ENCODE measurements at regions not wholly inside any gene's neighbourhood (a gene's known extent, or its start where the extent isn't known, plus 50 kb on each side); places are given as distances from the start of the nearest gene placed in this dataset.
"Not testable (repeated sequence)": the region's sequence is repeated elsewhere in the genome, so short reads cannot be mapped to it uniquely, and the experiment has no call there.

DNA sequence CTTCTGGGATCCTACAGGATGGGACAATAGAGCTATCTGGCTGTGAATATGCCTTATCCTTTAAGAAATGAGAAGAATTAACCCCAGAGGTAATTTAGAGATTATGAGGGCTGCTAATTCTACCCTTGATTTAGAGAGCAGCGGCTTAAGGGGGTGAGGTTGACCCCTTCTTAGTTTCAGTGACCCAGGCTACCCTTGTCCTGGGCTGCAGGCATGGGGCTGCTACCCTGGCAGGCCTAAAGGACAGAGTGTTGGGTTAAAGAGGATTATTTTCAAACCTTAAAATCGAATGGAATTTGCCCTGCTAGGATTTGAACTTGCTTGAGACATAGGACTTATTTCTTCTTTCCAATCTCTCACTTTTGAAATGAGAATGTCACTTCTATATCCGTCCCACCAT, 1343.4 kb downstream of the HACE1 start:
- H3K36me3 ChIP-seq (ENCODE audit: low read depth, missing control alignments) = no peaks in the 10 kb centered on the region

GRCh38 chr6:103507052-103507451, 1352.7 kb downstream of the HACE1 start:
- H3K4me1 ChIP-seq = no peaks in the 10 kb centered on the region
- no peak overlapping the region for H3K27ac ChIP-seq
- no peak overlapping the region for H3K4me3 ChIP-seq
- DNase-seq = no peak
- no peaks in the 10 kb centered on the region for H3K9me3 ChIP-seq
- intact Hi-C loops (cut with DNase I; ENCODE audit: low total_unique reads) = no loop called here
- H3K36me3 ChIP-seq (ENCODE audit: low read depth, missing control alignments) = no peaks in the 10 kb centered on the region
- H3K27me3 ChIP-seq = no peaks in the 10 kb centered on the region
- TF ChIP-seq CTCF (IDR thresholded peaks at IDR 0.05) = no peak
- no peak for TF ChIP-seq POLR2A (IDR thresholded peaks at IDR 0.05)

More for the DNA sequence above, 1343.4 kb downstream of the HACE1 start:
- H3K9me3 ChIP-seq = no peaks in the 10 kb centered on the region
- no peak overlapping the region for H3K27ac ChIP-seq
- WGBS, 2 donors = 73 to 80% methylated on average over 3 of the region's 3 CpGs
- no peaks in the 10 kb centered on the region for H3K4me1 ChIP-seq
- DNase-seq = no peak
- intact Hi-C loops (cut with DNase I; ENCODE audit: low total_unique reads) = no loop called here
- TF ChIP-seq POLR2A (IDR thresholded peaks at IDR 0.05) (no peak), CTCF (IDR thresholded peaks at IDR 0.05) (no peak)
- no peak overlapping the region for H3K4me3 ChIP-seq
- no peaks in the 10 kb centered on the region for H3K27me3 ChIP-seq

- Histone ChIP-seq H3K36me3 (ENCODE audit: low read depth, missing control alignments) (no peaks in the 10 kb centered on the region), H3K4me3 (no peak overlapping the region), H3K4me1 (no peaks in the 10 kb centered on the region), H3K27me3 (no peaks in the 10 kb centered on the region), H3K9me3 (no peaks in the 10 kb centered on the region), H3K27ac (no peak overlapping the region)
- WGBS, 2 donors = 87 to 90% methylated on average over 2 of the region's 2 CpGs
- no peak for DNase-seq
- intact Hi-C loops (cut with DNase I; ENCODE audit: low total_unique reads) = no loop called here
- TF ChIP-seq CTCF (IDR thresholded peaks at IDR 0.05) (no peak), POLR2A (IDR thresholded peaks at IDR 0.05) (no peak)
Observed at GRCh38 chr6:103505155-103505518, 1354.6 kb downstream of the HACE1 start.

GRCh38 chr6:103504501-103505154, 1355.1 kb downstream of the HACE1 start:
- Histone ChIP-seq H3K9me3 (no peaks in the 10 kb centered on the region), H3K27ac (no peak overlapping the region), H3K27me3 (no peaks in the 10 kb centered on the region), H3K36me3 (ENCODE audit: low read depth, missing control alignments) (no peaks in the 10 kb centered on the region), H3K4me1 (no peaks in the 10 kb centered on the region), H3K4me3 (no peak overlapping the region)
- no peak for DNase-seq
- WGBS, 2 donors = 53 to 58% methylated on average over 1 of the region's 1 CpG
- intact Hi-C loops (cut with DNase I; ENCODE audit: low total_unique reads) = no loop called here
- TF ChIP-seq CTCF (IDR thresholded peaks at IDR 0.05) = no peak
- no peak for TF ChIP-seq POLR2A (IDR thresholded peaks at IDR 0.05)

DNA sequence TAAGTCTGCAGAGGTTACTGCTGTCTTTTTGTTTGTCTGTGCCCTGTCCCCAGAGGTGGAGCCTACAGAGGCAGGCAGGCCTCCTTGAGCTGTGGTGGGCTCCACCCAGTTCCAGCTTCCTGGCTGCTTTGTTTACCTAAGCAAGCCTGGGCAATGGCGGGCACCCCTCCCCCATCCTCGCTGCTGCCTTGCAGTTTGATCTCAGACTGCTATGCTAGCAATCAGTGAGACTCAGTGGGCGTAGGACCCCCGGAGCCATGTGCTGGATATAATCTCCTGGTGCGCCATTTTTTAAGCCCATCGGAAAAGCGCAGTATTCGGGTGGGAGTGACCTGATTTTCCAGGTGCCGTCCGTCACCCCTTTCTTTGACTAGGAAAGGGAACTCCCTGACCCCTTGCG, 1363.1 kb downstream of the HACE1 start:
- H3K4me3 ChIP-seq; H3K36me3 ChIP-seq (ENCODE audit: low read depth, missing control alignments); H3K27ac ChIP-seq; H3K4me1 ChIP-seq; intact Hi-C loops (cut with DNase I; ENCODE audit: low total_unique reads); H3K27me3 ChIP-seq; DNase-seq; H3K9me3 ChIP-seq: not testable (repeated sequence)
- WGBS, 2 donors = 89 to 95% methylated on average over 9 to 11 of the region's 11 CpGs

Data from testis (tissue), 2 donors.